Stomach smooth muscle (tissue), 2 donors: ENCODE measurements at regions not wholly inside any gene's neighbourhood (a gene's known extent, or its start where the extent isn't known, plus 50 kb on each side); places are given as distances from the start of the nearest gene placed in this dataset.

Experiments used
- H3K27ac ChIP-seq: one replicate; pipeline ENCODE4 v1.7.0; 2013; ENCODE audit warnings: mild to moderate bottlenecking, low read length, inconsistent platforms
- H3K27me3 ChIP-seq, 2 donors: one replicate each; pipeline ENCODE4 v1.7.0; 2013; ENCODE audit warnings: low read length in 2 of 2; ENCODE audit not compliant: insufficient read depth in 2 of 2, control insufficient read depth in 1 of 2
- H3K36me3 ChIP-seq, 2 donors: one replicate each; pipeline ENCODE4 v1.7.0; 2013; ENCODE audit warnings: low read length in 2 of 2; ENCODE audit not compliant: control insufficient read depth in 2 of 2, insufficient read depth in 2 of 2
- H3K4me1 ChIP-seq: one replicate; pipeline ENCODE4 v1.7.0; 2013; ENCODE audit warnings: low read length; ENCODE audit not compliant: control insufficient read depth, insufficient read depth
- H3K4me3 ChIP-seq, 2 donors: one replicate each; pipeline ENCODE4 v1.7.0; 2013; ENCODE audit warnings: low read length in 2 of 2
- H3K9ac ChIP-seq, 2 donors: one replicate each; pipeline ENCODE4 v1.7.0; 2013; ENCODE audit warnings: low read length in 2 of 2, mild to moderate bottlenecking in 1 of 2
- H3K9me3 ChIP-seq, 2 donors: one replicate each; pipeline ENCODE4 v1.7.0; 2013; ENCODE audit warnings: low read length in 2 of 2; ENCODE audit not compliant: control insufficient read depth in 2 of 2
- donor health status: healthy.
- donor health status: Pancreatic carcinoma.

DNA sequence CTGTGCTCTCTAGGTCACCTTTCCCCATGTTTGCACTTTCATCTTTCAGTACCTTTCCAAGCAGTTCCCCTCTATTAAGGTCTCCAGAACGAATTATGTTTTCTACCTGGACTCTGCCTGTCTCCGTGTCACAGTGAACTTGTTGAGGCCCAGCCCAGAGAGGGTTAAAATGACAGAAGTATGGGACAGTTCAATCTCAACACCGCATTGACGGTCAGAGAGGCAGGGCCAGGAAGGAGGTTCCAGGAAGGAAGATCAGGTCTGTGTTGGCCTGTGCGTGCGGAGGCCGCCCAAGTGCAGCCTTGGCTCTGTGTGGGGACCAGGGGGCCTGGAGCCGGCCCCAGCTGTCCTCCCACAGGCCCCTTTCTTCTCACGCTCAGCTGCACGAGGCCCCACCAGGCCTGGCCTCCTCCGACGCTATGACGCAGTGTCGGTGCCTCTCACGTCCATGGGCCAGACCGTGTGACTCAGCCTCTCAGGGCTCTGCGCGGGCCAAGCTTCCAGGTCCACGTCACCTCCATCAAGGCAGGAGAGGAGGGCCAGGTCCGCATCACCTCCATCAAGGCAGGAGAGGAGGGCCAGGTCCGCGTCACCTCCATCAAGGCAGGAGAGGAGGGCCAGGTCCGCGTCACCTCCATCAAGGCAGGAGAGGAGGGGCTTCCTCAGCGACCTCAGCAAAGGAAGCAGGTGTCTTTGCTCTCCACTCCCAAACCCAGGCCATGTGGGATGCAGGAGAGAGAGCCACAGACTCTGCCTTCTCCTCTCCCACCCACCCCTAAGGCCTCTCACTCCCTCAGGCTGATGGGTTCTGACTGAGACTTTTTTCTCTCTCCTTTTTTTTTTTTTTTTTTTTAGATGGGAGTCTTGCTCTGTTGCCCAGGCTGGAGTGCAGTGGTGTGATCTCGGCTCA is 83.1 kb downstream of the CPN2 start:
- H3K9me3 ChIP-seq: no peaks in the 10 kb centered on the region
- H3K27ac ChIP-seq: peak overlapping the region; percentile 11
- no peaks in the 10 kb centered on the region for H3K27me3 ChIP-seq
- no peak overlapping the region for H3K4me3 ChIP-seq
- peaks cover 44% of the 10 kb centered on the region for H3K4me1 ChIP-seq
- no peaks in the 10 kb centered on the region for H3K36me3 ChIP-seq
- H3K9ac ChIP-seq: no peak overlapping the region

DNA sequence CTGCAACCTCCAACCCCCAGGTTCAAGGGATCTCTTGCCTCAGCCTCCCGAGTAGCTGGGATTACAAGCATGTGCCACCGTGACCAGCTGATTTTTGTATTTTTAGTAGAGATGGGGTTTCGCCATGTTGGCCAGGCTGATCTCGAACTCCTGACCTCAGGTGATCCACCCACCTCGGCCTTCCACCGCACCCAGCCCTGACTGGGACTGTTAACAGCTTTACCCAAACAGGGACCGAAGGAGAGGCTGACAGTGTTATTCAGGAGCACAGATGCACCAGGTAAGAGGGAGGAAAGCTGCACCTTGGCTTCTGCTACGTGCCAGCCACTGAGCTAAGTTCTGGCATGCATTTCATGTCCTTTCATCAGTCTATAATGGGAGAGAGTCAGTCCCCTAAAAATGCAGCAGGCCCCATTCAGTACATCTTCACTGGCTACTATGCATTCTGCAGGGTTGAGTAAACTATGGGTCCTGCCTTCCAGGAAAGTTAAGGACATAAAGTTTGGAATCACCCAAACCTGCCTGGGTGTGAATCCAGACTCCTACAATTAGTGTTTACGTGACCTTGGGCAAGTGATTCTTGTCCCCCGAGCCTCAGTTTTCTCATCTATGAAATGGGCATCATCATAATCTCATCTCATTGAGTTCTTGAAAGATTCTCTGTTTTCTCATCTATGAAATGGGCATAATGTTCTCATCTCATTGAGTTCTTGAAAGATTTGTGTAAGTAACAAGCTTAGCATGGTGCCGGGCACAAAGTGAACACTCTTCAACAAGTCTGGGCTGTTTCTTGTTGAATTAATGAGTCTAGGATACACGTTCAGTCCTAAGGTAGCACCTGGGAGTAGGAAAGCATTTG is 82.2 kb downstream of the CPN2 start:
- peak overlapping the region; percentile 55 for H3K27ac ChIP-seq
- H3K9me3 ChIP-seq: no peaks in the 10 kb centered on the region
- no peak overlapping the region for H3K9ac ChIP-seq
- H3K4me1 ChIP-seq: peaks cover 50% of the 10 kb centered on the region
- no peak overlapping the region for H3K4me3 ChIP-seq
- H3K36me3 ChIP-seq: no peaks in the 10 kb centered on the region
- H3K27me3 ChIP-seq: no peaks in the 10 kb centered on the region

DNA sequence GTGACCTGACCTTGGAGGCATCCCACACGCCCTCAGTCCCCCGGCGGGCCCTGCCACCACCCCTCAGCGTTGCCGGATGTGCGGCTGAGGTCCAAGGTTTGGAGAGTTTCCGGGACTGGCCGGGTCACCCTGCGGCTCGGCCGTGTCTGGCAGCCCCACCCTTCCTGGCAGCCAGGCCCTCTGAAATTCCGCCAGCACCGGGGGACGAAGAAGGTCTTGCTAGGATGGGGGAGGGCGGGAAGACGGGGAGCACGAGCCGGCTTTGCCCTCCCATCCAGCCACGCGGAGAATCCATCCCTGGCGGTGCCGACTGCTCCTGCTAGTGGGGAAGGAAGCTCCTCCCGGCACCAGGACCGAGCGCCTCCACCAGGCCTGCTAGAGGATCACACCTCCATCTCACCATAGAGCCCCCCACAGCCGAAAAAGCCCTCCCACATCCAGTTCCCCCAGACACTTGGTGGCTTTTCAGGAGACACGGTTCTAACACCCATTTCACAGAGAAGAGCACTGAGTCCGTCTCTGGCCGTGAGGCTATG is 81.5 kb downstream of the CPN2 start:
- Histone ChIP-seq H3K4me3 (no peak overlapping the region), H3K9ac (no peak overlapping the region), H3K27ac (peak overlapping the region; percentile 55), H3K9me3 (no peaks in the 10 kb centered on the region), H3K36me3 (no peaks in the 10 kb centered on the region), H3K4me1 (peaks cover 54% of the 10 kb centered on the region), H3K27me3 (no peaks in the 10 kb centered on the region)

DNA sequence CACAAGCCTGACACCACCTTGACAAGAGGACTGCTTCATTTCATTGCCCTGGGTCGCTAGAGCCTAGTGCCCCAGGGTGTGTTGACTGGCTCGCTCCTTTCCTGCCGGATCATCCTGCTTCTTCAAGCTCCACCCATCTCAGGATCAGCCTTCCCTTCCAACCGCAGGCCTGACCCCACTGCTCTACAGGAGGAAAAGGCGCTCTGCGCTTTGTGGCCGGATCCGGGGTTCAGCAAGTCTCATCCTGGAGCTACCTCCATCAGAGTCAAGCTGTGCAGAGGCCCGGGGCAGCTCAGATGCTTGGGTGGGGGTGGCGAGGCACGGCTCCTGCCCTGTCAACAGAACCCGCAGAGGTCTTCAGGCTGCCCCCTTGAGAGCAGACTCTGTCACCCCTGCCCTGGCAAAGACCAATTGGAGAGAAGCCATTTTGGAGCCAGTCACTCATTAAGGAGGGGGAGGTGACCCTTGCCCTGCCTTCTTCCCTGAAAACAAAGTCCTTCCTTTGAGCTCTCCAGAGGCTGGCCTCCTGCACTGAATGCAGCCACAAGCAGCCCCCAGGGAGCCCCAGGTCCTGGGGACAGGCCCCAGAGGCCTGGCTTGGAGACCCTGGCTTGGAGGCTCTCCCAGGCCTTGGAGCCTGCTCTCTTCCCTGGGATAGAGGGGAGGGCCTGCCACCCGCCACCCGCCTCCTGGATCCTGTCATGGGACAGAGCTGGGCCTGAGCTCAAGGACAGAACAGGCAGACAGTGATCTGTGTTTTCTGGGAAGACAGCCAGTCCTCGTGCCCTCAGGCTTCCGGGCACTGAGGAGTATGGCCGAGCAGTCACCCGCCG is 80.3 kb downstream of the CPN2 start:
- H3K9ac ChIP-seq: peak overlapping the region; percentile 65 to 68
- peak overlapping the region in 1 of 2 donors; percentile 8 for H3K4me3 ChIP-seq
- H3K27ac ChIP-seq: peak overlapping the region; percentile 94
- H3K27me3 ChIP-seq: no peaks in the 10 kb centered on the region
- H3K9me3 ChIP-seq: no peaks in the 10 kb centered on the region
- no peaks in the 10 kb centered on the region for H3K36me3 ChIP-seq
- peaks cover 51% of the 10 kb centered on the region for H3K4me1 ChIP-seq

DNA sequence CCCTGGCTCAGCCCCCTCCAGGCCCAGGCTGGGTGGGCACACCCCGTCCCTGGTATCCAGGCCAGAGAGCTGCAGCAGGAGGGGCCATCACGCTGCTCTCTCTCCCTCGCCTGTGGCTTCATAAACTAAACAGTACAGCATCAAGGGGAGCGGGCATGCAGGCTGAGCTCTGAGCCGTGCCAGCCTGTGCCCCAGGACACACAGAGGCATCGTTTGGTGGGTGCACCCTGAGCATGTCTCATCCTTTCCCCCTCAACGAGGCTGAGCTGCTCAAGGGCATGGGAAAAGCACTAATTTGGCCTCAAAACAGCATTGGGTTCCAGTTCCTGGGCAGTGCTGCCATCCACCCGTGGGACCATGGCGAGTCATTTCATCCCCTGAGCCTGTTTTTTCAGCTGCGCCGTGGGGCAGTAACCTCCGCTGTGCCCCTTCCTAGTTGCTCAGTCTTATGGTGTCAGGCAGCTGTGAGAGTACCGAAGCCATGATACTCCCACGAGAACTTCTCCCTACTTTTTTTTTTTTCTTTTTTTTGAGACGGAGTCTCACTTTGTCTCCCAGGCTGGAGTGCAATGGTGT is 79.6 kb downstream of the CPN2 start:
- Histone ChIP-seq H3K9me3 (no peaks in the 10 kb centered on the region), H3K4me3 (peak overlapping the region in 1 of 2 donors; percentile 35), H3K27ac (peak overlapping the region; percentile 94)

DNA sequence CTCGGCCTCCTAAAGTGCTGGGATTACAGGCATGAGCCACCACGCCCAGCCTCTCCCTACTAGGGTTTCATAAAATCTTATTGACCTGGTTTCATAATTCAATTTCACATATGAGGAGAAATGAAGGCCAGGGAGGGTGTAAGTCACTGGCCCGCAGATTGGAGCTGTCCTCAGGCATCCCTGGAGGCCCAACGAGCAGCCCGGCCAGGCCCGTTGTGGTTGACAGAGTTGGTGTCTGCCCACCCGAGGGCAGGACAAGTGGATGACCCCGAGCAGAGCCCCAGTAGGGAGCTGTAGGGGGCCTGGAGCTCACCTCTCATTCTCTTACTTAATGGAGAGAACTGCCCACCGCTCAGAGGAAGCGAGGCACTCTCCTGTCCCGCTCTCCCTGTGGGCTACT is 78.9 kb downstream of the CPN2 start:
- Histone ChIP-seq H3K36me3 (no peaks in the 10 kb centered on the region), H3K9me3 (no peaks in the 10 kb centered on the region), H3K4me3 (no peak overlapping the region), H3K4me1 (peaks cover 51% of the 10 kb centered on the region), H3K27me3 (no peaks in the 10 kb centered on the region), H3K9ac (no peak overlapping the region), H3K27ac (peak overlapping the region; percentile 94)

More for the DNA sequence above, 79.6 kb downstream of the CPN2 start:
- H3K9ac ChIP-seq: peak overlapping the region; percentile 50 to 66
- H3K27me3 ChIP-seq: no peaks in the 10 kb centered on the region
- H3K4me1 ChIP-seq: peaks cover 45% of the 10 kb centered on the region
- no peaks in the 10 kb centered on the region for H3K36me3 ChIP-seq

DNA sequence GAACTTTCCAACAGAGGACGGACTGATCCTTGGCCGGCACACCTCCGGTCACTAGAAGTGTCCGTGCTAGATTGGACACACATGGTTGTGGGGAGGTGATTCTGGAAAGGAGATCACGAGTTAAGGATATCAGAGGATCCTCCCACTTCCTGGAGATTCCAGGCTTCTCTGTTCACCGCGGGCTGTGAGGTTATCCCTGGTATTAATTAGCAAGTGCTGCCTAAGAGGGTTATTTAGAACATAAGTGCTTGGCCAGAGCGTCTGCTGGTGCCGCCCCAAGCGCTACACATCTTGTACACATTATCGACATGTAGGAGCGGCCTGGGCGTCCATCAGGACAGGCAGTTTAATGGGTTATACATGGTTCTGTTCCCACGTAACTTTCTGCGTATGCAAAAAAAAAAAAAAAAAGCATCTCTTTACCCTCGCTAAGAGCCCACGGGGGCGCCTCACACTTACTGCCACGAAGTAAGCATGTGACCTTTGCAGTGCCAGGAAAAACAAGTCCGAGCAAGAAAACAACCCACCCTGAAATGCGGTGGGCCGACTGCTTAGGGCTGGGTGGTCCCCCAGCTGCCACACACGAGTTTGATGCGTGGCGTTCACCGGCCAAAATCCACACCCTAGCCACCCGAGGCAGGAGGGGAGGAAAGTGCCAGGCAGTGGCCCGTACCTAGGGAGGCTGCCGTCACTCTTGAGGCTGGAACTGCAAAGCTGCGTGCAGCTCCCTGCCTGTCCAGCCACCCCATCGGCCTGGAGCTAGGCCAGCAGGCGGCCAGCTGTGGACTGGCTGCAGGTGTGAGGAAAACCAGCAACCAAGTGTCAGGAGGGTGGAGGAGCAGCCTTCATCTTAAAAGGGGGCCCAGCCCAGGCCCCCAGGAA is 78.0 kb downstream of the CPN2 start:
- Histone ChIP-seq H3K4me1 (peaks cover 58% of the 10 kb centered on the region), H3K9ac (no peak overlapping the region), H3K27ac (peak overlapping the region; percentile 94), H3K9me3 (no peaks in the 10 kb centered on the region), H3K36me3 (no peaks in the 10 kb centered on the region), H3K27me3 (no peaks in the 10 kb centered on the region), H3K4me3 (no peak overlapping the region)

DNA sequence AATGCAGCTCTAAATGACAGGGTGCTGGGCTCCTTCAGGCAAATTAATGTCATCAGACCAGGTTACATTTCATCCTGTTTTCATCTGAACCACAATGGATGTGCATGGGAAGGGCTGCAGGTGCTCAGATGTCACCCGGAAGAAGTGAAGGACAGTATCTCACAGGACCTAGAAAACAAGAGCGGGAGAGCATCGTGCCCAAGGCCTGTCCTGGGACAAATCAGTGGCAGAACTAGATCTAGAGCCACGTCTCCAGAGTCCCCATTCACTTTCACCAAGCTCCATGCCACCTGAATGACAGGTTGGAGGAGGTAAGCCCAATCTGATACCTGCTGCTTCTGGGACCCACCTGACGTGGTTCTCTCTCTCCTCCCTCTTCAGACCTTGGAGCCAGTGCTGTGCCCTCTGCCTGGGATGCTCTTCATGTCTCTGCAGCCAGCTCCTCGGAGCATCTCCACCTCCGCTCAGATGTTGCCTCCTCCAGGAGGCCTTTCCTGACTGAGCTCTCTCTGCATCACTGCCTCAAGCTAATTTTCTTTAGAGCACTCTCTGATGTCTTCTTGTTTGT is 77.3 kb downstream of the CPN2 start:
- H3K9me3 ChIP-seq: no peaks in the 10 kb centered on the region
- H3K9ac ChIP-seq: no peak overlapping the region
- no peak overlapping the region for H3K4me3 ChIP-seq
- H3K36me3 ChIP-seq: no peaks in the 10 kb centered on the region
- H3K27ac ChIP-seq: peak overlapping the region; percentile 58
- no peaks in the 10 kb centered on the region for H3K27me3 ChIP-seq
- H3K4me1 ChIP-seq: peaks cover 65% of the 10 kb centered on the region

DNA sequence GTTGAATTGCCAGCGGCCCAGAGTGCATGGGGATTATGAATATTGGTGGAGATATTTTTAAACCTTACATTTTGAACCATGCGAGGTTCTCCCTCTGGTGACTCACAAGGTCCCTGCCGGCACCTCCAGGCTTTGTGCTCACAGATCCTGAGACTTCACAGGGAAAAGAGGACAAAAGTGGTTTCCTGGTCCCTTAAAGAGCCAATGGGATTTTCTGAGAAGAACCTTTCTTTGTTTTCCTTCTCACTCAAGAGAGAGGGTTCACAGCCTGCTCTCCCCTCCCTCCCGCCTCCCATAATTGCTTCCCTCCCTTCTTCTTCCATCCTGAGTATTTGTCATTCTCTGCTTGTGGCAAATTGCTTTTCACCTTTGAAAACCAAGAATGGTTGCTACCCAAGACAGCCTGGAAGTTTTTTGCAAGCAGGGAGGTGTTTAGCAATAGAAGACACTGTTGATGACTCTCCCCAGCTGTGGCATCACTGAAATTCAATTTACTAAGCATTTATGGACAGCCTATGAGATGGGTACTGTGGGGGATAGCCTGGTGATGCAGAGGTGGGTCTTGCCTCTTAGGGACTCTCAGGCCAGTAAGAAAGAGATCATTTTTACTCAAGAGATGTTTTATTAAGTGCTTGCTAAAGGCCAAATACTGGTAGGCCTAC is 76.6 kb downstream of the CPN2 start:
- Histone ChIP-seq H3K36me3 (no peaks in the 10 kb centered on the region), H3K9me3 (no peaks in the 10 kb centered on the region), H3K27me3 (no peaks in the 10 kb centered on the region), H3K9ac (no peak overlapping the region), H3K4me1 (peaks cover 70% of the 10 kb centered on the region), H3K4me3 (no peak overlapping the region), H3K27ac (peak overlapping the region; percentile 58)
